Keratinocyte (primary cell): ENCODE measurements at regions not wholly inside any gene's neighbourhood (a gene's known extent, or its start where the extent isn't known, plus 50 kb on each side); places are given as distances from the start of the nearest gene placed in this dataset.

Source experiments
- DNase-seq: peaks from one replicate; pipeline ENCODE4 v3.0.0-alpha.2; 2011; ENCODE audit warnings: low read depth, missing footprints, low spot score
- FAIRE-seq: peaks from 2 replicates; lab custom pipeline; 2011; peaks lifted over from hg19 to GRCh38; lab: Jason Lieb, UNC
- H2AFZ ChIP-seq: 2 replicates; pipeline ENCODE4 v1.6.0; 2012; ENCODE audit warnings: low read length, control low read depth, inconsistent platforms; ENCODE audit not compliant: control insufficient read depth
- H3K27ac ChIP-seq: 2 replicates; pipeline ENCODE4 v1.5.1; 2011; ENCODE audit warnings: low read length; ENCODE audit not compliant: control insufficient read depth, insufficient read depth
- H3K27me3 ChIP-seq: 3 replicates; pipeline ENCODE4 v1.6.0; 2011; ENCODE audit warnings: low read length; ENCODE audit not compliant: control insufficient read depth, insufficient read depth; ENCODE audit errors: extremely low read depth
- H3K36me3 ChIP-seq, 2 experiments: 2 replicates in 1 of 2; 3 replicates in 1 of 2; pipeline ENCODE4 v1.5.1; 2011; ENCODE audit warnings: low read length in 2 of 2, mild to moderate bottlenecking in 1 of 2; ENCODE audit not compliant: control insufficient read depth in 2 of 2, insufficient read depth in 2 of 2; ENCODE audit errors: extremely low read depth in 1 of 2
- H3K4me1 ChIP-seq: 3 replicates; pipeline ENCODE4 v1.5.1; 2011; ENCODE audit warnings: low read length; ENCODE audit not compliant: control insufficient read depth, insufficient read depth; ENCODE audit errors: extremely low read depth
- H3K4me2 ChIP-seq: 3 replicates; pipeline ENCODE4 v1.6.0; 2011; ENCODE audit warnings: low read depth, low read length; ENCODE audit not compliant: control insufficient read depth, insufficient read depth; ENCODE audit errors: extremely low read depth
- H3K4me3 ChIP-seq, 3 experiments: fragments of 200-600 bp in 1 of 3; sonication (generic) in 1 of 3; 2 replicates in 2 of 3; 3 replicates in 1 of 3; pipeline ENCODE4 v1.5.1; 2011 to 2016; ENCODE audit warnings: low read length in 3 of 3, mild to moderate bottlenecking in 3 of 3, control low read depth in 2 of 3, inconsistent platforms in 1 of 3, low read depth in 1 of 3, mixed read lengths in 1 of 3, mixed run types in 1 of 3, moderate library complexity in 1 of 3; ENCODE audit not compliant: control insufficient read depth in 2 of 3, insufficient read depth in 2 of 3; ENCODE audit errors: extremely low read depth in 1 of 3
- H3K79me2 ChIP-seq: 2 replicates; pipeline ENCODE4 v1.6.0; 2012; ENCODE audit warnings: low read length; ENCODE audit not compliant: control insufficient read depth, insufficient read depth
- H3K9ac ChIP-seq: 3 replicates; pipeline ENCODE4 v1.6.0; 2011; ENCODE audit warnings: low read length; ENCODE audit not compliant: control insufficient read depth, insufficient read depth; ENCODE audit errors: extremely low read depth
- H3K9me1 ChIP-seq: 3 replicates; pipeline ENCODE4 v1.6.0; 2011; ENCODE audit warnings: low read length; ENCODE audit not compliant: control insufficient read depth, insufficient read depth; ENCODE audit errors: extremely low read depth
- H3K9me3 ChIP-seq: 2 replicates; pipeline ENCODE4 v1.5.1; 2012; ENCODE audit warnings: low read depth, low read length; ENCODE audit not compliant: control insufficient read depth
- H4K20me1 ChIP-seq: 3 replicates; pipeline ENCODE4 v1.6.0; 2011; ENCODE audit warnings: low read length; ENCODE audit not compliant: control insufficient read depth, insufficient read depth; ENCODE audit errors: extremely low read depth
- EZH2 ChIP-seq: IDR thresholded peaks from one replicate; pipeline ENCODE4 v1.6.1; 2012; ENCODE audit warnings: inconsistent platforms, mild to moderate bottlenecking, low read length, moderate library complexity
- dilution Hi-C: fragments of 300-500 bp; cut with MboI; formaldehyde crosslinking; loops from one replicate; pipeline ENCODE4 v1.7.0; 2020; ENCODE audit warnings: low sequenced_read_pairs; ENCODE audit not compliant: extremely low pct_ligation_motif_present
- TF ChIP-seq, protein P1 (sequence below), 3 experiments: IDR thresholded peaks in 1 of 3; conservative IDR thresholded peaks in 1 of 3; optimal IDR thresholded peaks in 1 of 3; 2 replicates in 2 of 3; 3 replicates in 1 of 3; pipeline versions ENCODE3 to v1.5.1; 2011; ENCODE audit warnings: low read length in 3 of 3, mild to moderate bottlenecking in 3 of 3, moderate library complexity in 2 of 3, control low read depth in 1 of 3, inconsistent platforms in 1 of 3; ENCODE audit not compliant: insufficient read depth in 2 of 3; ENCODE audit errors: extremely low read depth in 1 of 3

DNA sequence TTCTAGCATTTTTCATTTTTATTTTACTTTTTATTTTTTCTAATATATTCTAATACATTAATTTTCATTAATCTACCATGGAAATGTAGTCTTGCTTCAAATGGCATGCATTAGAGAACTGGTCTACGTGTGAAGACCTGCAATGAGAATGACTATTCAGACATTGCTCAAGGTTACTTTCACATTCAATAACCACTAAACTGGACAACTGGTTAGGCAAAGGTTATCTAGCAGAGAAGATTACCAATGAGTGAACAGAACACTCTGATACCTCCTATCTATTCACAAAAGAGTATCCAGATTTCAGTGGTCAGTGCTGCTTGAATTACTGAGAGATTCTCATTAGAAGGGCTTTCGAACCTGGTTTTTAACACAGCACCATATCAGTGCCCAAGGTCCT, 58.9 kb upstream of the ARHGAP24 start:
- no peak overlapping the region for H3K27ac ChIP-seq
- DNase-seq (no peak), FAIRE-seq (no peak)
- no peak overlapping the region for H3K4me3 ChIP-seq
- H4K20me1 ChIP-seq = no peaks in the 10 kb centered on the region
- no peaks in the 10 kb centered on the region for H3K36me3 ChIP-seq
- dilution Hi-C loops = no loop called here
- no peak overlapping the region for H2AFZ ChIP-seq
- H3K79me2 ChIP-seq = no peaks in the 10 kb centered on the region
- no peaks in the 10 kb centered on the region for H3K4me1 ChIP-seq
- no peak overlapping the region for H3K4me2 ChIP-seq
- TF ChIP-seq, protein P1, sequence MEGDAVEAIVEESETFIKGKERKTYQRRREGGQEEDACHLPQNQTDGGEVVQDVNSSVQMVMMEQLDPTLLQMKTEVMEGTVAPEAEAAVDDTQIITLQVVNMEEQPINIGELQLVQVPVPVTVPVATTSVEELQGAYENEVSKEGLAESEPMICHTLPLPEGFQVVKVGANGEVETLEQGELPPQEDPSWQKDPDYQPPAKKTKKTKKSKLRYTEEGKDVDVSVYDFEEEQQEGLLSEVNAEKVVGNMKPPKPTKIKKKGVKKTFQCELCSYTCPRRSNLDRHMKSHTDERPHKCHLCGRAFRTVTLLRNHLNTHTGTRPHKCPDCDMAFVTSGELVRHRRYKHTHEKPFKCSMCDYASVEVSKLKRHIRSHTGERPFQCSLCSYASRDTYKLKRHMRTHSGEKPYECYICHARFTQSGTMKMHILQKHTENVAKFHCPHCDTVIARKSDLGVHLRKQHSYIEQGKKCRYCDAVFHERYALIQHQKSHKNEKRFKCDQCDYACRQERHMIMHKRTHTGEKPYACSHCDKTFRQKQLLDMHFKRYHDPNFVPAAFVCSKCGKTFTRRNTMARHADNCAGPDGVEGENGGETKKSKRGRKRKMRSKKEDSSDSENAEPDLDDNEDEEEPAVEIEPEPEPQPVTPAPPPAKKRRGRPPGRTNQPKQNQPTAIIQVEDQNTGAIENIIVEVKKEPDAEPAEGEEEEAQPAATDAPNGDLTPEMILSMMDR (optimal IDR thresholded peaks at IDR 0.05 in 1 of 3, IDR thresholded peaks at IDR 0.05 in 1 of 3, conservative IDR thresholded peaks at IDR 0.05 in 1 of 3; ENCODE audit: extremely low read depth in 1 of 3, insufficient read depth in 2 of 3, low read length in 3 of 3) = no peak
- no peaks in the 10 kb centered on the region for H3K9me1 ChIP-seq
- no peaks in the 10 kb centered on the region for H3K27me3 ChIP-seq
- H3K9me3 ChIP-seq = no peaks in the 10 kb centered on the region
- H3K9ac ChIP-seq = no peak overlapping the region

DNA sequence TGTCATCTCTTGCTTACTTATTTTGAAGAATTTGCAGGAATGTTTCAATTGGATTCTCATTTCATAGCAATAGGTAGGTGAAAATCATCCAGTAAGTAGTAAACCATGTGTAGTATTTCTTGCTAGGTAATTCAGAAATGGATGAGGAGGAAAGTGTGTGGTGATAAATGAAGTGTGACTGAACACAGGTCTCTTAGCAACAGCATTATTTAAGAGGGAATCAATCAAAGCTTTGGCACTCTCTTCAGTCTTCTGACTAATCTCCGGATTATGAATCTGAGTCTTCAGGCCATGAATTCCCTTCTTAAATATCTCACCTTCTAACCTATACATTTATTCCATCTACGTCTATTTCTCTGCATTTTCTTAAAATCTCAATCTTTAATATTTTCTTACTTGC, 55.8 kb upstream of the ARHGAP24 start:
- H3K4me1 ChIP-seq = no peaks in the 10 kb centered on the region
- no peaks in the 10 kb centered on the region for H3K36me3 ChIP-seq
- H3K9me1 ChIP-seq = no peaks in the 10 kb centered on the region
- H4K20me1 ChIP-seq = no peaks in the 10 kb centered on the region
- dilution Hi-C loops = no loop called here
- H3K4me2 ChIP-seq = no peak overlapping the region
- FAIRE-seq = peak; percentile 13
- DNase-seq = no peak
- H3K4me3 ChIP-seq = no peak overlapping the region
- H3K79me2 ChIP-seq = no peaks in the 10 kb centered on the region
- no peaks in the 10 kb centered on the region for H3K9me3 ChIP-seq
- no peak overlapping the region for H2AFZ ChIP-seq
- TF ChIP-seq EZH2 = no peak
- TF ChIP-seq, protein P1 (optimal IDR thresholded peaks at IDR 0.05 in 1 of 3, IDR thresholded peaks at IDR 0.05 in 1 of 3, conservative IDR thresholded peaks at IDR 0.05 in 1 of 3; ENCODE audit: extremely low read depth in 1 of 3, insufficient read depth in 2 of 3, low read length in 3 of 3) = no peak
- no peak overlapping the region for H3K9ac ChIP-seq
- H3K27ac ChIP-seq = no peak overlapping the region
- H3K27me3 ChIP-seq = no peaks in the 10 kb centered on the region
